Dendritic cell treated with granulocyte-macrophage colony-stimulating factor and Interleukin-4, amounts not matched to agents 40 ng/mL and 50 ng/mL, for 4 days (primary cell): ENCODE measurements at regions not wholly inside any gene's neighbourhood (a gene's known extent, or its start where the extent isn't known, plus 50 kb on each side); places are given as distances from the start of the nearest gene placed in this dataset.
"Not testable (repeated sequence)": the region's sequence is repeated elsewhere in the genome, so short reads cannot be mapped to it uniquely, and the experiment has no call there.

Experiments
- H3K27ac Mint-ChIP-seq: one replicate; pipeline ENCODE4 v1.8.0; 2022; ENCODE audit warnings: mild to moderate bottlenecking, mixed read lengths
- H3K27me3 Mint-ChIP-seq: one replicate; pipeline ENCODE4 v1.8.0; 2022; ENCODE audit warnings: mild to moderate bottlenecking, mixed read lengths
- H3K36me3 Mint-ChIP-seq: one replicate; pipeline ENCODE4 v1.8.0; 2022; ENCODE audit warnings: low read depth, mixed read lengths
- H3K4me1 Mint-ChIP-seq: one replicate; pipeline ENCODE4 v1.8.0; 2022; ENCODE audit warnings: low read depth, mixed read lengths
- H3K4me3 Mint-ChIP-seq: one replicate; pipeline ENCODE4 v1.8.0; 2022; ENCODE audit warnings: mild to moderate bottlenecking, moderate library complexity, mixed read lengths
- H3K9me3 Mint-ChIP-seq: one replicate; pipeline ENCODE4 v1.8.0; 2022; ENCODE audit warnings: mixed read lengths
- intact Hi-C: fragments of 100-400 bp; cut with micrococcal nuclease; formaldehyde crosslinking; loops from one replicate; pipeline ENCODE4 v1.15.0; 2022

DNA sequence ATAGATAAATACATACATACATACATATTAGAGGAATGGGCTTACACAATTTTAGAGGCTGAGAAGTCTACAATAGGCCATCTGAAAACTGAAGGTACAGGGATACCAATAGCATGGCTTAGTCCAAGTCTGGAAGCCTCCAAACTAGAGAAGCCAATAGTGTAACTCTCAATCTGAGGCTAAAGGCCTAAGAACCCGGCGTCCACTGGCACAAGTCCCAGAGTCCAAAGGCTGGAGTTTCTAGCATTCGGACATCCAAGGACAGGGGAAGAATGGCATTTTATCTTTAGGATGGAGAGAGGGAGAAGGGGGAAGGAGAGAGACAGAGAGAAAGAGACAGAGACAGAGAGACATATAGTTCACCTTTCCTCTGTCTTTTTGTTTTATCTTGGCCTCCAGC lies 63.7 kb upstream of the SYT4 start:
- no peak overlapping the region for H3K4me3 Mint-ChIP-seq
- H3K27ac Mint-ChIP-seq, result no peak overlapping the region
- intact Hi-C loops, result no loop called here
- H3K4me1 Mint-ChIP-seq, result no peaks in the 10 kb centered on the region
- no peaks in the 10 kb centered on the region for H3K27me3 Mint-ChIP-seq
- H3K36me3 Mint-ChIP-seq, result no peaks in the 10 kb centered on the region
- H3K9me3 Mint-ChIP-seq, result peaks cover 9% of the 10 kb centered on the region

DNA sequence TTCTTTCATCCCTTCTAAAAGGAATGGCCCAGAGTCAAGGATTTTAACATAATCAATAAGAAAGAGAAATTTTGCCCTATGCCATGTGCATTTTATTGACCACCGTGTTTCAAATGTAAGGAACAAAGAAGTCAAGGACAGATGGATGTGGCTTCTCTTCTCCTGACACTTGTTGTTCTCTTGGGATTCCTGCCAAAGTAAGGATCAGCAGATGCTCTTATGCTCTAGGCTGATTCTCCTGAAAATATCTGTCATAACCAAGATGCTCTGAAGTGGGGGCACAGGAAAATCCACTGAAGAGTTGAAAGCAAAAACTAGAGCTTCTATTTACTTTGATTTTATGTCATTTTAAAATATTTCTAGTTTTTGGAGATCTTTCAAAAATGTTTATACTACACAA lies 72.9 kb upstream of the SYT4 start:
- Mint-ChIP-seq H3K9me3 (peaks cover 4% of the 10 kb centered on the region), H3K4me3 (no peak overlapping the region), H3K27ac (no peak overlapping the region), H3K4me1 (no peaks in the 10 kb centered on the region), H3K27me3 (no peaks in the 10 kb centered on the region), H3K36me3 (no peaks in the 10 kb centered on the region)
- intact Hi-C loops, result no loop called here

- H3K4me1 Mint-ChIP-seq, result no peaks in the 10 kb centered on the region
- no peaks in the 10 kb centered on the region for H3K9me3 Mint-ChIP-seq
- intact Hi-C loops, result no loop called here
Measured at GRCh38 chr18:43364535-43364934, 87.2 kb upstream of the SYT4 start.

DNA sequence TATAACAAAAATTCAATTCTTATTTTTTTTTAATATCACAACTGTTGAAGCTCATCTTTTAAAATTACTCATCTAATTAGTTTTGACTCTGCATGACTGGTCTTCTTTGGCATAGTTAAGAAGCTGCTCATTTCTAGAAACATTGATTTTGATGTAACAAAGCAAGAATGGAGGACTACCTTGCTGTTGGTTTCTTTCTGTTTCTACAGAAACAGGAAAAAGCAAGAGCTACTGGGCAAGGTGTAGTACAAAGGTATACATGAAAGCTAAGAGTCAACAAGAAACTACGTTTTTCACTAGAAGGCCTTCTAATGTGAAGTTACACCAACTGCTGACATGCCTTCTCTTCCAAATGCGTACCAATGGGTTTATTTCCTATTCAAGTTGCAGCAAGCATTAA lies 90.6 kb upstream of the SYT4 start:
- Mint-ChIP-seq H3K4me1 (no peaks in the 10 kb centered on the region), H3K36me3 (no peaks in the 10 kb centered on the region), H3K4me3 (no peak overlapping the region), H3K27me3 (no peaks in the 10 kb centered on the region), H3K27ac (no peak overlapping the region), H3K9me3 (no peaks in the 10 kb centered on the region)
- intact Hi-C loops, result no loop called here

More at GRCh38 chr18:43364535-43364934, 87.2 kb upstream of the SYT4 start:
- no peaks in the 10 kb centered on the region for H3K36me3 Mint-ChIP-seq
- H3K27me3 Mint-ChIP-seq, result no peaks in the 10 kb centered on the region
- H3K4me3 Mint-ChIP-seq, result no peak overlapping the region
- no peak overlapping the region for H3K27ac Mint-ChIP-seq

- intact Hi-C loops, H3K4me3 Mint-ChIP-seq, H3K27ac Mint-ChIP-seq, H3K27me3 Mint-ChIP-seq, H3K36me3 Mint-ChIP-seq, H3K9me3 Mint-ChIP-seq, H3K4me1 Mint-ChIP-seq: not testable (repeated sequence)
Measured at GRCh38 chr18:43369311-43369710, 92.0 kb upstream of the SYT4 start.

DNA sequence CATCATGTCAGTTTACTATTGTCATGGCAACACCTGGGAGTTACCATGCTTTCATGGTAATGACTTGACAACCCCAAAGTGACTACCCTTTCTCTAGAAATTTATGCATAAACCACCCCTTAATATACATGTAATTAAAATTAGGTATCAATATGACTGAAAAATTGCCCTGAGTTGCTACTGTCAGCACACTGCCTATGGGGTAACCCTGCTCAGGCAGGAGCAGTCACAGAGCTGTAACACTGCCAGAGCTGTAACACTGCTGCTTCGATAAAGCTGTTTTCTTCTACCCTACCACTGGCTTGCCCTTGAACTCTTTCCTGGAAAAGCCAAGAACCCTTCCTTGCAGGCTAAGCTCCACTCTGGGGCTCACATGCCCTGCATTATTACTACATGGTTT lies 95.5 kb upstream of the SYT4 start:
- Mint-ChIP-seq H3K4me1 (no peaks in the 10 kb centered on the region), H3K27me3 (no peaks in the 10 kb centered on the region), H3K9me3 (no peaks in the 10 kb centered on the region), H3K4me3 (no peak overlapping the region), H3K27ac (no peak overlapping the region), H3K36me3 (no peaks in the 10 kb centered on the region)
- intact Hi-C loops, result no loop called here

DNA sequence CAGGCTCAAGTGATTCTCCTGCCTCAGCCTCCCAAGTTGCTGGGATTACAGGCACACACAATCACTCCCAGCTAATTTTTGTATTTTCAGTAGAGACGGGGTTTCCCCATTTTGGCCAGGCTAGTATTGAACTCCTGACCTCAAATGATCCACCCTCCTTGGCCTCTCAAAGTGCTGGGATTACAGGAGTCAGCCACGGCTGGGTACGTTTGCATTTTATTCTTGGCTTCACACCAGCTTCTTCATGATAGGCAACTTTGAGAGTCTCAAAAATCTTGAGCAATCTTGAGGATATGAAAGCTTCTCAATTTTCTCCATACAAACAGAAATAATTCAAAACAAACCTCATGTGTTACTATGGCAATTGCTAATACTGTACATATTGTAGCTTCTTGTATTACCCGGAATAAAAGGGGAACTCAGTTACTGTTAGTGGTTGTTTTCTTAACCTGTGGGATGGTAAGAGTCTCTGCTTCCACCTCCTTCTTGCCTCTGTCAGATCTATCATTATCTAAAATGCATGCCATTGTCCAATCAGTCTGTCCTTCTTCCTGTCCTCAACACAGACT lies 102.9 kb upstream of the SYT4 start:
- no peak overlapping the region for H3K4me3 Mint-ChIP-seq
- H3K36me3 Mint-ChIP-seq, result no peaks in the 10 kb centered on the region
- intact Hi-C loops, result no loop called here
- no peaks in the 10 kb centered on the region for H3K4me1 Mint-ChIP-seq
- no peak overlapping the region for H3K27ac Mint-ChIP-seq
- no peaks in the 10 kb centered on the region for H3K27me3 Mint-ChIP-seq
- H3K9me3 Mint-ChIP-seq, result no peaks in the 10 kb centered on the region

DNA sequence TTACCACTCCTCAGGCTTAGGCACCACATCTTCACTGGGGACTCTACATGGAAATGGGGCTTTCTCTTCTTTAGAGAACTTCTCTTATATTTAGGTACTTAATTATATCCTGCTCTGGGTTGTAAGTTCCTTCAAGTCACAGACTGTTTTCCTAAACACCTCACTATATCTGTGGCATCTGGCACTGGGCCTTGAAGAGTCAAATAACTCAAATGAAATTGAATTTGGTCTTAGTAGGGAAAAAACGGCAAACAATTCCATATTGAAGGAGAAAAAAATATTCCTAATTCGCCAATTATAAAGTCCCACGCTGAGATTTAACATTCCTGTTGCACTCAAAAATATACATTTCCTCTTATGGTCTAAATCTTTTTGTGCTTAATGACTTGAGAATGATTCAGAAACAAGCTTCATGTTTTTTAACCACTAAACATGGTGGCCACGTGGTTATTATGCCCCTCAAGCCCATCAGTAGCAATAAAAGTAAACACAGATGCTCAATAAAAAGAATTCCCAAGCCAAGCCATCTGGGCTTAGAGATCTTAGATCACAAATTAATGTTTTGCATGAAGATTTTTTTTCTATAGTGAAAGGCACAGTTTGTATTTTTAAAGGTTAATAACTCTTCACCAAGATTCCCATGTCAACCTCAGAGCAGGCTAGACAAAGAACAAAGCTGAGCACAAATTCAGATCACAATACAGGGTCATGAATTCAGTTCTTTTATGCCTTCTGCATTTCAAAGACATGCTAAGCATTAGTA lies 105.5 kb upstream of the SYT4 start:
- H3K9me3 Mint-ChIP-seq, result no peaks in the 10 kb centered on the region
- no peaks in the 10 kb centered on the region for H3K4me1 Mint-ChIP-seq
- H3K27me3 Mint-ChIP-seq, result no peaks in the 10 kb centered on the region
- H3K4me3 Mint-ChIP-seq, result no peak overlapping the region
- no peaks in the 10 kb centered on the region for H3K36me3 Mint-ChIP-seq
- H3K27ac Mint-ChIP-seq, result no peak overlapping the region
- intact Hi-C loops, result no loop called here

DNA sequence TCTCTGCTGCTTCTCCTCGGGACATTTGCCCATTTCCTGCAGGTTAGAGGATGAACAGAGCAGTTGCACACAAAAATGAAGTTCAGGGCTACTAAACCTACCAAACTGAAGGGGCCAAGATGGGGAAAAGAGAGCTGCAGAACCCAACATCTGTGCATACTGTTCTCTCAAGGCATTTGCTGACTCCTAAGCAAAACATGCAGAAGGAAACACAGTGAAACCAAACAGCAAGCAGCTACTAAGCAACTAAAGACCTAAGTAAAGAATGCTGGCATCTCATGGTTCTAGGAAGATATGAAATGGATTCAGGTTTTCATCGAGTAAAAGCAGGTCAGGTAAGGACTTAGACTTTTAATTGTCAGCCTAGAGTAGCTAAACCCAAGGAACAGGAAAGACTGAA lies 111.9 kb upstream of the SYT4 start:
- no peaks in the 10 kb centered on the region for H3K9me3 Mint-ChIP-seq
- no peaks in the 10 kb centered on the region for H3K27me3 Mint-ChIP-seq
- intact Hi-C loops, result no loop called here
- no peak overlapping the region for H3K27ac Mint-ChIP-seq
- H3K4me1 Mint-ChIP-seq, result no peaks in the 10 kb centered on the region
- H3K4me3 Mint-ChIP-seq, result no peak overlapping the region
- no peaks in the 10 kb centered on the region for H3K36me3 Mint-ChIP-seq

DNA sequence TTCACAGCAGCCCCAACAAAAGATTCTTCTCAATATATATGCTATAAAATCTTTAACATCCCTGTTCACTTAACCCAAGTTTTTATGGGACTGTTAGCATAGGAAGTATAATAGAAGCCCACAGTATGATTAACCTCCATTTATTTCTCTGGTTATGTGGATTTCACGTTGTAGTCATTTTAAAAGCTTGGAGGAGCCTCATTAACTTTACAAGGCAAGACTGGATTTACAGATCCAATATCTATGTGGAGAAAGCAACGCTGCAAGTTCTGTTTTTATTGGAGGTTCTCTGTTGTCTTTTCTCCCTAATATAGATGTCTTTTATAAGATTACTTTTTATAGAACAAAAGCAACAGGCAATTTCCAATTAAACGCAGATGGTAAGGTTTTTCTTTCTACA lies 114.9 kb upstream of the SYT4 start:
- no peaks in the 10 kb centered on the region for H3K36me3 Mint-ChIP-seq
- no peak overlapping the region for H3K4me3 Mint-ChIP-seq
- H3K9me3 Mint-ChIP-seq, result no peaks in the 10 kb centered on the region
- H3K27ac Mint-ChIP-seq, result no peak overlapping the region
- H3K4me1 Mint-ChIP-seq, result no peaks in the 10 kb centered on the region
- H3K27me3 Mint-ChIP-seq, result no peaks in the 10 kb centered on the region
- intact Hi-C loops, result no loop called here

DNA sequence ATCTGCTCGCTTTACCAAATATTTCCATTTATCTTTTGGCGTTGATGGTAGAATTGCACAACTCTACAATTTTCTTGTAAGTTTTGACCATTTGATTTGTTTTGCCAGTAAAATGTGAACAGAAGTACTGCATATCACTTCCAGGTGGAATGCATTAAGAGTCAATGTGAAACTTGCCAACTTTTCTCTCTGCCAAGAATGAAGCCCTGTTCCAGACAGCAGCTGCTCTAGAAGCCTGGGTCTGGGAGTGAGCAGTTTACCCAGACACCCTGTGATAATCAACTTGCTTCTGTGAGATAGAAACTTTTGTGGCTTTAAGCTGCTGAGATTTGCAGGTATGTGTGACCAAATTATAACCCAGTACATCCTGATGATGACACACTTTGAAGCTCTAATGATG lies 115.9 kb upstream of the SYT4 start:
- no peaks in the 10 kb centered on the region for H3K27me3 Mint-ChIP-seq
- H3K4me3 Mint-ChIP-seq, result no peak overlapping the region
- no peak overlapping the region for H3K27ac Mint-ChIP-seq
- intact Hi-C loops, result no loop called here
- no peaks in the 10 kb centered on the region for H3K36me3 Mint-ChIP-seq
- no peaks in the 10 kb centered on the region for H3K4me1 Mint-ChIP-seq
- no peaks in the 10 kb centered on the region for H3K9me3 Mint-ChIP-seq

DNA sequence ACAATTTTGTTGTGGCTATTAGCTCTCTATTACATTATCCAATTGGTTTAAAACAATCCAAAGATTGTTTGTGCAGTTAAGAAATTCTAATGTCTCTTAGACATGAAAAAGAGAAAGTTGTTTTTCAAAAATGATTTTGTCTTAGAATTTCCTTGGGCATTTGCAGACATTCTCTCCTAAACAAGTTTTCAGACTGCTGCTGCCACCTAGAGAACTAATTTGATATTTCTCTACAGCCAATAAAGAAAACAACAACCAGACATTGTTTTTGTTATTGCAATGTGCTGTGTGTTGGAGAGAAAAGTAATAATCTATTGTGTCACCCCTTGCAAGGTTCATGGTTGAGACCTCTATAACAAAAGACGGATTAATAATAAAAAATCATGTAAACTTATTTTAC lies 119.0 kb upstream of the SYT4 start:
- no peaks in the 10 kb centered on the region for H3K27me3 Mint-ChIP-seq

GRCh38 chr18:43398601-43399000 lies 121.3 kb upstream of the SYT4 start:
- intact Hi-C loops, result no loop called here
- no peaks in the 10 kb centered on the region for H3K36me3 Mint-ChIP-seq
- H3K4me3 Mint-ChIP-seq, result no peak overlapping the region
- no peaks in the 10 kb centered on the region for H3K4me1 Mint-ChIP-seq
- no peaks in the 10 kb centered on the region for H3K27me3 Mint-ChIP-seq
- no peaks in the 10 kb centered on the region for H3K9me3 Mint-ChIP-seq
- no peak overlapping the region for H3K27ac Mint-ChIP-seq

More for the DNA sequence above, 119.0 kb upstream of the SYT4 start:
- H3K36me3 Mint-ChIP-seq, result no peaks in the 10 kb centered on the region
- H3K27ac Mint-ChIP-seq, result no peak overlapping the region
- no peaks in the 10 kb centered on the region for H3K4me1 Mint-ChIP-seq
- intact Hi-C loops, result no loop called here
- no peaks in the 10 kb centered on the region for H3K9me3 Mint-ChIP-seq
- no peak overlapping the region for H3K4me3 Mint-ChIP-seq

GRCh38 chr18:43405097-43405496 lies 127.8 kb upstream of the SYT4 start:
- Mint-ChIP-seq H3K9me3 (no peaks in the 10 kb centered on the region), H3K4me1 (no peaks in the 10 kb centered on the region), H3K4me3 (no peak overlapping the region), H3K27ac (no peak overlapping the region), H3K36me3 (no peaks in the 10 kb centered on the region), H3K27me3 (no peaks in the 10 kb centered on the region)
- intact Hi-C loops, result no loop called here

DNA sequence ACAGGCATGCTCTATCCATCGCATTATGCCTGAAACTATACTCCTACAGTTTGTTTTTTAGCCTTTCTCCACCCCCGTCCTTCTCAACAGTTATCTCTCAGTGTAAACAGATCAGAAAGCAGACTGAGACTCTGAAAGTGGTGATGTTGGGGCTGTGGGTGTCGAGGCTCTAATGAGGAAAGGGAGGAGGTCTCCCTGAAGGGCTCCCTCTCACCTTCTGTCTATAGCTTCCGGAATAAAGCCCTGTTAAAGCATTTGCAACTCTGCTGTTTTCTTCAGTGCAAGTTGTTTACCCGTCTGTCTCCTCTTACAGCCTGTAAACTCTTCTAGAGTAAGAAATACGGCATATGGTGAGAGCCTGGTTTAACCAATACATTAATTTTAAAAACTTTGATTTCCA lies 136.7 kb upstream of the SYT4 start:
- H3K36me3 Mint-ChIP-seq, result no peaks in the 10 kb centered on the region
- intact Hi-C loops, result no loop called here
- no peaks in the 10 kb centered on the region for H3K9me3 Mint-ChIP-seq
- H3K27me3 Mint-ChIP-seq, result no peaks in the 10 kb centered on the region
- no peaks in the 10 kb centered on the region for H3K4me1 Mint-ChIP-seq
- H3K27ac Mint-ChIP-seq, result no peak overlapping the region
- H3K4me3 Mint-ChIP-seq, result no peak overlapping the region
